Activated naive CD8-positive, alpha-beta T cell treated with anti-CD3 and anti-CD28 coated beads for 36 hours (primary cell): ENCODE measurements at regions not wholly inside any gene's neighbourhood (a gene's known extent, or its start where the extent isn't known, plus 50 kb on each side); places are given as distances from the start of the nearest gene placed in this dataset.

ENCODE experiments used
- DNase-seq: peaks from one replicate; pipeline ENCODE4 v3.0.0; 2021
- H3K27ac Mint-ChIP-seq: one replicate; pipeline ENCODE4 v1.8.0; 2022; ENCODE audit warnings: mild to moderate bottlenecking, moderate library complexity, mixed read lengths
- H3K27me3 Mint-ChIP-seq: one replicate; pipeline ENCODE4 v1.8.0; 2022; ENCODE audit warnings: mild to moderate bottlenecking, mixed read lengths
- H3K36me3 Mint-ChIP-seq: one replicate; pipeline ENCODE4 v1.8.0; 2021; ENCODE audit warnings: mild to moderate bottlenecking, mixed read lengths
- H3K4me1 Mint-ChIP-seq: one replicate; pipeline ENCODE4 v1.8.0; 2021; ENCODE audit warnings: mixed read lengths
- H3K4me3 Mint-ChIP-seq: one replicate; pipeline ENCODE4 v1.8.0; 2022; ENCODE audit warnings: mild to moderate bottlenecking, moderate library complexity, mixed read lengths
- H3K9me3 Mint-ChIP-seq: one replicate; pipeline ENCODE4 v1.8.0; 2022; ENCODE audit warnings: mixed read lengths

GRCh38 chr6:145043926-145044500, 691.3 kb downstream of the EPM2A start:
- no peak overlapping the region for H3K4me3 Mint-ChIP-seq
- DNase-seq: no peak
- H3K9me3 Mint-ChIP-seq: no peaks in the 10 kb centered on the region
- H3K27ac Mint-ChIP-seq: no peak overlapping the region
- H3K27me3 Mint-ChIP-seq: peaks cover 4% of the 10 kb centered on the region
- H3K4me1 Mint-ChIP-seq: no peaks in the 10 kb centered on the region
- no peaks in the 10 kb centered on the region for H3K36me3 Mint-ChIP-seq

GRCh38 chr6:145044641-145045246, 690.6 kb downstream of the EPM2A start:
- H3K27me3 Mint-ChIP-seq: peaks cover 4% of the 10 kb centered on the region
- no peak overlapping the region for H3K27ac Mint-ChIP-seq
- no peak for DNase-seq
- no peak overlapping the region for H3K4me3 Mint-ChIP-seq
- H3K9me3 Mint-ChIP-seq: no peaks in the 10 kb centered on the region
- no peaks in the 10 kb centered on the region for H3K36me3 Mint-ChIP-seq
- H3K4me1 Mint-ChIP-seq: no peaks in the 10 kb centered on the region

GRCh38 chr6:145045582-145045981, 689.7 kb downstream of the EPM2A start:
- no peak for DNase-seq
- H3K27ac Mint-ChIP-seq: no peak overlapping the region
- no peak overlapping the region for H3K4me3 Mint-ChIP-seq
- H3K36me3 Mint-ChIP-seq: no peaks in the 10 kb centered on the region
- no peaks in the 10 kb centered on the region for H3K9me3 Mint-ChIP-seq
- no peaks in the 10 kb centered on the region for H3K4me1 Mint-ChIP-seq
- peaks cover 4% of the 10 kb centered on the region for H3K27me3 Mint-ChIP-seq

GRCh38 chr6:145047891-145048290, 687.4 kb downstream of the EPM2A start:
- no peaks in the 10 kb centered on the region for H3K36me3 Mint-ChIP-seq
- no peak for DNase-seq
- peaks cover 4% of the 10 kb centered on the region for H3K4me1 Mint-ChIP-seq
- no peak overlapping the region for H3K27ac Mint-ChIP-seq
- peaks cover 4% of the 10 kb centered on the region for H3K27me3 Mint-ChIP-seq
- no peak overlapping the region for H3K4me3 Mint-ChIP-seq
- no peaks in the 10 kb centered on the region for H3K9me3 Mint-ChIP-seq

GRCh38 chr6:145051661-145052060, 683.7 kb downstream of the EPM2A start:
- H3K27ac Mint-ChIP-seq: no peak overlapping the region
- no peaks in the 10 kb centered on the region for H3K36me3 Mint-ChIP-seq
- no peak overlapping the region for H3K4me3 Mint-ChIP-seq
- H3K27me3 Mint-ChIP-seq: no peaks in the 10 kb centered on the region
- DNase-seq: no peak
- H3K9me3 Mint-ChIP-seq: no peaks in the 10 kb centered on the region
- H3K4me1 Mint-ChIP-seq: peaks cover 4% of the 10 kb centered on the region

GRCh38 chr6:145055567-145055966, 679.8 kb downstream of the EPM2A start:
- no peak overlapping the region for H3K27ac Mint-ChIP-seq
- peaks cover 4% of the 10 kb centered on the region for H3K4me1 Mint-ChIP-seq
- H3K9me3 Mint-ChIP-seq: no peaks in the 10 kb centered on the region
- H3K27me3 Mint-ChIP-seq: peaks cover 7% of the 10 kb centered on the region
- no peak overlapping the region for H3K4me3 Mint-ChIP-seq
- no peaks in the 10 kb centered on the region for H3K36me3 Mint-ChIP-seq
- DNase-seq: no peak

GRCh38 chr6:145060714-145061113, 674.6 kb downstream of the EPM2A start:
- no peaks in the 10 kb centered on the region for H3K4me1 Mint-ChIP-seq
- DNase-seq: no peak
- H3K4me3 Mint-ChIP-seq: no peak overlapping the region
- no peak overlapping the region for H3K27ac Mint-ChIP-seq
- peaks cover 11% of the 10 kb centered on the region for H3K27me3 Mint-ChIP-seq
- no peaks in the 10 kb centered on the region for H3K36me3 Mint-ChIP-seq
- no peaks in the 10 kb centered on the region for H3K9me3 Mint-ChIP-seq

GRCh38 chr6:145063091-145063490, 672.2 kb downstream of the EPM2A start:
- Mint-ChIP-seq H3K4me1 (no peaks in the 10 kb centered on the region), H3K27me3 (peaks cover 19% of the 10 kb centered on the region), H3K36me3 (no peaks in the 10 kb centered on the region), H3K27ac (no peak overlapping the region), H3K9me3 (no peaks in the 10 kb centered on the region), H3K4me3 (no peak overlapping the region)
- no peak for DNase-seq

- H3K27ac Mint-ChIP-seq: no peak overlapping the region
- H3K36me3 Mint-ChIP-seq: no peaks in the 10 kb centered on the region
- peaks cover 30% of the 10 kb centered on the region for H3K27me3 Mint-ChIP-seq
- no peaks in the 10 kb centered on the region for H3K9me3 Mint-ChIP-seq
- no peak for DNase-seq
- H3K4me1 Mint-ChIP-seq: no peaks in the 10 kb centered on the region
- H3K4me3 Mint-ChIP-seq: no peak overlapping the region
Measured at GRCh38 chr6:145067430-145067829, 667.9 kb downstream of the EPM2A start.

- no peaks in the 10 kb centered on the region for H3K36me3 Mint-ChIP-seq
- no peak for DNase-seq
- no peaks in the 10 kb centered on the region for H3K4me1 Mint-ChIP-seq
- no peak overlapping the region for H3K27ac Mint-ChIP-seq
- peaks cover 30% of the 10 kb centered on the region for H3K27me3 Mint-ChIP-seq
- H3K4me3 Mint-ChIP-seq: no peak overlapping the region
- no peaks in the 10 kb centered on the region for H3K9me3 Mint-ChIP-seq
Measured at GRCh38 chr6:145068577-145068976, 666.7 kb downstream of the EPM2A start.

GRCh38 chr6:145069966-145070365, 665.4 kb downstream of the EPM2A start:
- H3K9me3 Mint-ChIP-seq: no peaks in the 10 kb centered on the region
- H3K36me3 Mint-ChIP-seq: no peaks in the 10 kb centered on the region
- DNase-seq: no peak
- H3K4me1 Mint-ChIP-seq: no peaks in the 10 kb centered on the region
- H3K27me3 Mint-ChIP-seq: peaks cover 34% of the 10 kb centered on the region
- H3K27ac Mint-ChIP-seq: no peak overlapping the region
- no peak overlapping the region for H3K4me3 Mint-ChIP-seq

- no peaks in the 10 kb centered on the region for H3K36me3 Mint-ChIP-seq
- peaks cover 29% of the 10 kb centered on the region for H3K27me3 Mint-ChIP-seq
- no peak overlapping the region for H3K27ac Mint-ChIP-seq
- H3K4me3 Mint-ChIP-seq: no peak overlapping the region
- no peaks in the 10 kb centered on the region for H3K4me1 Mint-ChIP-seq
- H3K9me3 Mint-ChIP-seq: no peaks in the 10 kb centered on the region
- no peak for DNase-seq
Measured at GRCh38 chr6:145070791-145071190, 664.5 kb downstream of the EPM2A start.

GRCh38 chr6:145071836-145072235, 663.5 kb downstream of the EPM2A start:
- Mint-ChIP-seq H3K9me3 (no peaks in the 10 kb centered on the region), H3K4me3 (no peak overlapping the region), H3K4me1 (no peaks in the 10 kb centered on the region), H3K36me3 (no peaks in the 10 kb centered on the region), H3K27ac (no peak overlapping the region), H3K27me3 (peaks cover 27% of the 10 kb centered on the region)
- no peak for DNase-seq

GRCh38 chr6:145073811-145074210, 661.5 kb downstream of the EPM2A start:
- Mint-ChIP-seq H3K9me3 (no peaks in the 10 kb centered on the region), H3K27ac (no peak overlapping the region), H3K36me3 (no peaks in the 10 kb centered on the region), H3K4me1 (no peaks in the 10 kb centered on the region), H3K27me3 (peaks cover 21% of the 10 kb centered on the region), H3K4me3 (no peak overlapping the region)
- no peak for DNase-seq

- no peaks in the 10 kb centered on the region for H3K4me1 Mint-ChIP-seq
- no peaks in the 10 kb centered on the region for H3K36me3 Mint-ChIP-seq
- H3K27ac Mint-ChIP-seq: no peak overlapping the region
- H3K9me3 Mint-ChIP-seq: no peaks in the 10 kb centered on the region
- no peak for DNase-seq
- H3K4me3 Mint-ChIP-seq: no peak overlapping the region
- peaks cover 21% of the 10 kb centered on the region for H3K27me3 Mint-ChIP-seq
Measured at GRCh38 chr6:145074805-145075204, 660.5 kb downstream of the EPM2A start.

GRCh38 chr6:145075425-145075824, 659.9 kb downstream of the EPM2A start:
- Mint-ChIP-seq H3K4me3 (no peak overlapping the region), H3K27ac (no peak overlapping the region), H3K36me3 (no peaks in the 10 kb centered on the region), H3K27me3 (peaks cover 17% of the 10 kb centered on the region), H3K4me1 (no peaks in the 10 kb centered on the region), H3K9me3 (no peaks in the 10 kb centered on the region)
- DNase-seq: no peak
